ENCODE measurements at regions not wholly inside any gene's neighbourhood (a gene's known extent, or its start where the extent isn't known, plus 50 kb on each side); places are given as distances from the start of the nearest gene placed in this dataset.

- DNase-seq, result no peak
These were observed 53.7 kb upstream of the NKX1-1 start for GRCh38 chr4:1459722-1460511.

DNA sequence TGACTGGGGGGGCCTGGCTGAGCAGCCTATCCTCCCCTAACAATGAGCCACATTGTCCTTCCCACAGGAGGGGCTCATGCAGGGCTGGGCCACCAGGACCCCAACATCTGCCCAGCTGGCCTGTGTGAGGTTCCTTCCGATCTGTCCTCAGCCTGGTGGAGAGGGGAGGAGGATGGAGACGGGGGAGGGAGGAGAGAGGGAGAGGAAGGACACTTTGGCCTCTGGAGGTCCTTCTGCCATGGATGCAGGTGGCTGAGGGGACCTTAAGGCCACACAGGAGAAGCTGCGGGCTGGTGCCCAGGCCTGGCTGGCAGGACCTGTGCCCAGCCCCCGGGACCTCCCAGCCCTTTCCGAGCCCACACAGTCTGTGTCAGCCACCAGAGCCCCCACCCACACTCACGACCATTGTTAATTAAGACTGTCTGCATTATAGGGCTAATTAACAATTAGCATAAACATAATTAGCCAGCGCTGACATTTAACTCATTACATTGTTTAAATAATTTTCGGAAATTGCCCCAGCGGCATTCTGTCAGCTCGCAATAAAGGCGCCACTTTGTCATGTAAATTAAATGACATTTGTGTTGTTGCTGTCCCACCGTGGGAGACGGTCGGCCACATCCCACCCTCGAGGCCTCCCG, 53.0 kb upstream of the NKX1-1 start:
- no peak for DNase-seq

- no peak for DNase-seq
These were observed 52.3 kb upstream of the NKX1-1 start for GRCh38 chr4:1458581-1458980.
